Activated naive CD4-positive, alpha-beta T cell treated with anti-CD3 and anti-CD28 coated beads for 36 hours (primary cell): ENCODE measurements at regions not wholly inside any gene's neighbourhood (a gene's known extent, or its start where the extent isn't known, plus 50 kb on each side); places are given as distances from the start of the nearest gene placed in this dataset.
"Not testable (repeated sequence)": the region's sequence is repeated elsewhere in the genome, so short reads cannot be mapped to it uniquely, and the experiment has no call there.

Source experiments
- CTCF ChIA-PET: fragments of 350-600 bp; sonication (Branson Sonifier 250); formaldehyde crosslinking; loops from one replicate; lab custom pipeline; 2021; ENCODE audit warnings: antibody characterized with exemption; lab: Charles Lee
- DNase-seq: peaks from one replicate; pipeline ENCODE4 v3.0.0-alpha.2; 2020
- H3K27ac Mint-ChIP-seq: one replicate; pipeline ENCODE4 v1.8.0; 2021; ENCODE audit warnings: mild to moderate bottlenecking, mixed read lengths
- H3K27me3 Mint-ChIP-seq: one replicate; pipeline ENCODE4 v1.8.0; 2021; ENCODE audit warnings: low read depth, mixed read lengths
- H3K36me3 Mint-ChIP-seq: one replicate; pipeline ENCODE4 v1.8.0; 2021; ENCODE audit warnings: low read depth, mixed read lengths
- H3K4me1 Mint-ChIP-seq: one replicate; pipeline ENCODE4 v1.8.0; 2021; ENCODE audit warnings: low read depth, mixed read lengths
- H3K4me3 Mint-ChIP-seq: one replicate; pipeline ENCODE4 v1.8.0; 2021; ENCODE audit warnings: mild to moderate bottlenecking, moderate library complexity, mixed read lengths
- H3K9me3 Mint-ChIP-seq: one replicate; pipeline ENCODE4 v1.8.0; 2021; ENCODE audit warnings: mixed read lengths
- intact Hi-C: fragments of 100-400 bp; cut with micrococcal nuclease; formaldehyde crosslinking; loops from one replicate; pipeline ENCODE4 v1.15.1; 2023

DNA sequence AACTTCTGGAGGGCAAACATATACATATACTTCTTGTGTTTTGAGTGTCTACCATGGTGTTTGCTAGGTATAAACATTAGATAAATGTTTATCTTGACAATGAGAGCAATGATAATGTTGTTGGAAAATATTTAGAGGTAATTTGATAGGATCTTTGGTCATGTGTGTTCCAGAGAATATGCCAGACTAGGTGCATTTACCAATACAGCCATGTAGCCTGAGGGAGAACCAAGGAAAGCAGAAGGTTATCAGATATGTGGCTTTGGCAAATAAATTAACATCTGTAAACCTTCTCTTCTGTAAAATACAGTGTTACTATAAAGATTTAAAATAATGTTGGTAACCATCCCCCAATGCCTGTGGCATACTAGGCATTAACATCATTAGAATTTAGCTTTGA, 226.8 kb downstream of the C11orf87 start:
- CTCF ChIA-PET, result no interaction called here
- no peaks in the 10 kb centered on the region for H3K4me1 Mint-ChIP-seq
- H3K27ac Mint-ChIP-seq, result no peak overlapping the region
- H3K4me3 Mint-ChIP-seq, result no peak overlapping the region
- no peaks in the 10 kb centered on the region for H3K9me3 Mint-ChIP-seq
- no peaks in the 10 kb centered on the region for H3K27me3 Mint-ChIP-seq
- intact Hi-C loops, result no loop called here
- DNase-seq, result no peak
- H3K36me3 Mint-ChIP-seq, result no peaks in the 10 kb centered on the region

DNA sequence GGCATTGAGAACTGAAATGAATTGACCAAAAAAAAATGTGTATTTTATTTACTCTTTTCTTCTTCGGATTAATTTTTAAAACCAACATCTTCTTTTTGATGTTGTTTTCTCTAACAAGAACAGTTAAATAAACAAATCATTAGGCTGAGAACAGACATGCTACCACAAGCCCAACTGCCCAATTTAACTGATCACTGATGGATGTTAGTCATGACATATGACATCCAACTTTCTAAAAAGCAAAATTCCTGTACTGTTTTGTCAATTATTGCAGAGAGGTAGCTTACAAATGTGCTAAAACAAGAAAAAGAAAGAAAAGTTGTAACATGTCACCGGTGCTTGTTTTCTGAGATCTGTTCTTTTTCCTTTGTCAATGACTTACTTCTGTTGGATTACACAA, 232.1 kb downstream of the C11orf87 start:
- Mint-ChIP-seq H3K4me1 (no peaks in the 10 kb centered on the region), H3K36me3 (no peaks in the 10 kb centered on the region), H3K27me3 (no peaks in the 10 kb centered on the region), H3K9me3 (no peaks in the 10 kb centered on the region), H3K4me3 (no peak overlapping the region), H3K27ac (no peak overlapping the region)
- CTCF ChIA-PET, result no interaction called here
- DNase-seq, result no peak
- intact Hi-C loops, result no loop called here

DNA sequence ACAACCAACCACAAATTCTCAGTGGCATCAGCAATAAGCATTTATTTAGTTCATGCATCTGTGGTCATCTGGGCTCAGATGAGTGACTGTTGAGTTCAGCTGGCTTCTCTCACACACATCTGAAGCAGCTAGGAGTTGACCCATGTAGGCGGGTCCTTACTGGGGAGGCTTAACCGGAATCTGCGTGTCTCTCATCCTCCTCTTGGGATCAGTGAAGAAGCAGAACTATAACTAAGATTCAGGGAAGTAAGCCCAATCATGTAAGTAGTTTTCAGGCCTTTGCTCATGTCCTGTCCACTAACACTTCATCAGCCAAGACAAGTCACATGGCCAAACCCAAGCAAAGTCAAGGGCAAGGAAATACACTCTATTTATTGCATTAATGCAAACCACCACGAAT, 236.2 kb downstream of the C11orf87 start:
- DNase-seq, result no peak
- no peaks in the 10 kb centered on the region for H3K4me1 Mint-ChIP-seq
- CTCF ChIA-PET, result no interaction called here
- H3K36me3 Mint-ChIP-seq, result no peaks in the 10 kb centered on the region
- H3K9me3 Mint-ChIP-seq, result no peaks in the 10 kb centered on the region
- intact Hi-C loops, result no loop called here
- no peaks in the 10 kb centered on the region for H3K27me3 Mint-ChIP-seq
- H3K4me3 Mint-ChIP-seq, result no peak overlapping the region
- no peak overlapping the region for H3K27ac Mint-ChIP-seq

DNA sequence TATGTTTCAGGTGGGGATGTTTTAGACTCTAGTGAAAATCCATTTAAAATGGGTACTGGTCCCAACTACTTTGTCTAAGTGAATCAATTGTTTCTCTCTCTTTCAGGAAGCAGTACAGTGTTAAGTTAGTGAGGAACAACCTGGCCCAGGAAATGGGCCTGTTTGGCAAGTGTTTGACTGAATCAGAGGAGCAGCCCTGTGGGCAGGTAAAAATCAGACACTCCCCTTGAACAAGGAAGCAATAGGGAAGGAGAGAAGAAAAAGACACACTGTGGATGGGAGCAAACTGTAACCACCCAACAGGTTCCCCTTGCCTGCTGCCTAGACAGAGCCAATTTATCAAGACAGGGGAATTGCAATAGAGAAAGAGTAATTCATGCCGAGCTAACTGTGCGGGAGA, 245.7 kb downstream of the C11orf87 start:
- Mint-ChIP-seq H3K4me3 (no peak overlapping the region), H3K9me3 (peaks cover 7% of the 10 kb centered on the region), H3K27ac (no peak overlapping the region), H3K27me3 (no peaks in the 10 kb centered on the region), H3K4me1 (no peaks in the 10 kb centered on the region), H3K36me3 (no peaks in the 10 kb centered on the region)
- intact Hi-C loops, result no loop called here
- DNase-seq, result no peak
- CTCF ChIA-PET, result no interaction called here

DNA sequence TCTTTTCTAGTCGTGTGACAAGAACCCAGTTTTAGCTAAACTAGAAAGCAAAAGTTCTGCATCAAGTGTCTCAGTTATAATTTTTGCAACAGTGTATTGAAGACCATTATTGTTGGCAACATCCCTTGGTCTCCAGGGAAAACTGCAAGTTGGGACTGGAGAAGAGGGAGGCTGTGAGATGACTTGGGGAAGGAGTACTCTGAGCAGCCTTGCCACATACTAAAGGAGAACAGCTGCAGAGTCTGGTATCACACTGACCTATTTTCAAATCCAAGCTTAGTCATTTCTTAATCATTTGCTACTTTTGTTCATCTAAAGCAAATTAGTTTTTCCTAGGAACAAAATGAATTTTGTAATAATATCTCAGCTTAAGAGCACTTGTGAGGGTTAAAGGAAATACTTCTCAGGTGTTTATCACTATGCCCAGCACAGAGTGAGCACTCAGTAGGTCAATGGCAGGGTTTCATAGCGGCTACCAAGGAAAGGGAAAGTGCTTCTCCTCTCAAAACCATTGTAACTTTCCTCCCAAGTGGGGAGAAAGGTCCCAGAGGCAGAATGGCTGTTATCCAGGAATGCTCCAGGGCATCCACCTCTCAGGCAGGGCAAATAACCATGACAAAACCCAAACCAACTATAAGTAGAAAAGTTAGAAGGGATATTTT, 247.1 kb downstream of the C11orf87 start:
- Mint-ChIP-seq H3K36me3 (no peaks in the 10 kb centered on the region), H3K27me3 (no peaks in the 10 kb centered on the region), H3K9me3 (peaks cover 7% of the 10 kb centered on the region), H3K4me3 (no peak overlapping the region), H3K4me1 (no peaks in the 10 kb centered on the region), H3K27ac (no peak overlapping the region)
- intact Hi-C loops, result no loop called here
- CTCF ChIA-PET, result no interaction called here
- DNase-seq, result no peak

DNA sequence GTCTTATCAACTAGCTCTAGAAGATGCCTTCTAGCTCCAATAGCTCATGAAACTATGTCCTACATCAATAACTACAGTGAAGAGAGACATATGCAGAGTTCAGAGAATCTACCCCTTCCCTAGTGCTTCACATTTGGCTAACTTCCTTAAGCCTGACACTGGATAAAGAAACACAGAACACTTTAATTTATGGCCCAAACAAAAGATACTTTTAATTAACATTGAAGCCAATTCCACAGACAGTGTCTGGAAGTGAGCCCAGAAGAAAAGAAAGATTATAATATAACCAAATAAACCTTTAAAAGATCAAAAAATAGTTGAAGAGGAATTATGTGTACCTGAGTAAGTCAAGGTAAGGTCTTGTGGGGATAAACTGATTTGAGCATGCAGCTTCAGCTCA, 255.2 kb downstream of the C11orf87 start:
- Mint-ChIP-seq H3K9me3 (no peaks in the 10 kb centered on the region), H3K36me3 (no peaks in the 10 kb centered on the region), H3K4me1 (no peaks in the 10 kb centered on the region), H3K27me3 (no peaks in the 10 kb centered on the region), H3K27ac (no peak overlapping the region), H3K4me3 (no peak overlapping the region)
- DNase-seq, result no peak
- CTCF ChIA-PET, result no interaction called here
- intact Hi-C loops, result no loop called here

DNA sequence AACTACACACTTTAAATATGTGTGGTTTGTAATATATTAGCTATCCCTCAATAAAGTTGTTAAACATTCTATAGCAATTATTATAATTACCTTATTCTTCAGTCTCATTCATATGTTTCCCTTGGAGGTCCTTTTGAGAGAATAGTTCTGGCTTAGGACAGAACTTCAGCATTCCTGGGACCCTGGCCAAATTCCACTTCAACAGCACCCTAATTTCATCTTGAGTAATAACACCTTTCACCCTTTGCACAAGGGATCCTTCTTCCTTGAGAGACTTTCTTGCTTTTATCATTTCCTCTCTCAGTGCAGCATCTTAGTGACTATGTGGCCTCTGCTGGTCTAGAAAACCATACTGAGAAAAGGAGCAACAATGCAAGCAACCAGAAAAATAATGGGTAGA, 255.9 kb downstream of the C11orf87 start:
- DNase-seq, result no peak
- Mint-ChIP-seq H3K4me3 (no peak overlapping the region), H3K9me3 (no peaks in the 10 kb centered on the region), H3K4me1 (no peaks in the 10 kb centered on the region), H3K27me3 (no peaks in the 10 kb centered on the region), H3K27ac (no peak overlapping the region), H3K36me3 (no peaks in the 10 kb centered on the region)
- CTCF ChIA-PET, result no interaction called here
- intact Hi-C loops, result no loop called here

DNA sequence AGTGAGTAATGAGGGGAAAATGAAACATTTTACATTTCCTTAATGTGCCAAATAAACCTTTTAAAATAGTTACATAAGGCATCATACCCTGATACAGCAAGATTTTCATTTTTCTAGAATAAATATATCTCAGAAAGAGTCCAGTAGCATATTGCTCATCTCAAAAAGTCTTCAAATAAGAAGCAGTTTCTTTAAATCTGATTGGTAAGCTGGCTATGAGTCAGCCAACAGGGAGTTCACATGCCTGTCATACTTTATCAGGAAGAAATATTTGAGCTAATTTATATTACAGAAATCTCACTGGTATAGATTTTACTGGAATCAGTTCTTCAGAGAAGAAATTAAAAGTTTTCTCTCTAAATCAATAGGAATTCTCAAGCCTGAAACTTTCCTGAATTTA, 258.1 kb downstream of the C11orf87 start:
- Mint-ChIP-seq H3K4me1 (no peaks in the 10 kb centered on the region), H3K9me3 (no peaks in the 10 kb centered on the region), H3K27ac (no peak overlapping the region)

DNA sequence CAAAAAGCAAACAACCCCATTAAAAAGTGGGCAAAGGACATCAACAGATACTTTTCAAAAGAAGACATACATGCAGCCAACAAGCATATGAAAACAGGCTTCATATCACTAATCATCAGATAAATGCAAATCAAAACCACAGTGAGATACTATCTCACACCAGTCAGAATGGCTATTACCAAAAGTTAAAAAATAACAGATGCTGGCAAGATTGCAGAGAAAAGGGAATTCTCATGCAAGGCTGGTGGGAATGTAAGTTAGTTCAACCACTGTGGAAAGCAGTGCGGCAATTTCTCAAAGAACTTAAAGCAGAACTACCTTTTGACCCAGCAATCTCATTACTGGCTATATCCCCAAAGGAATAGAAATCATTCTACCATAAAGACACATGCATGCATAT, 260.8 kb downstream of the C11orf87 start:
- DNase-seq, intact Hi-C loops, H3K9me3 Mint-ChIP-seq, H3K36me3 Mint-ChIP-seq, H3K27ac Mint-ChIP-seq, H3K4me3 Mint-ChIP-seq, H3K4me1 Mint-ChIP-seq, H3K27me3 Mint-ChIP-seq: not testable (repeated sequence)
- CTCF ChIA-PET, result interaction anchor here (1.0 kb wide), 1 partner anchor 9 kb away, joined by 3 read pairs; no protein-coding TSS in a partner anchor

More for the DNA sequence above, 258.1 kb downstream of the C11orf87 start:
- intact Hi-C loops, result no loop called here
- DNase-seq, result no peak
- H3K36me3 Mint-ChIP-seq, result no peaks in the 10 kb centered on the region
- no peak overlapping the region for H3K4me3 Mint-ChIP-seq
- CTCF ChIA-PET, result interaction anchor here (0.5 kb wide), 1 partner anchor 791 kb away, joined by 4 read pairs; no protein-coding TSS in a partner anchor
- no peaks in the 10 kb centered on the region for H3K27me3 Mint-ChIP-seq

DNA sequence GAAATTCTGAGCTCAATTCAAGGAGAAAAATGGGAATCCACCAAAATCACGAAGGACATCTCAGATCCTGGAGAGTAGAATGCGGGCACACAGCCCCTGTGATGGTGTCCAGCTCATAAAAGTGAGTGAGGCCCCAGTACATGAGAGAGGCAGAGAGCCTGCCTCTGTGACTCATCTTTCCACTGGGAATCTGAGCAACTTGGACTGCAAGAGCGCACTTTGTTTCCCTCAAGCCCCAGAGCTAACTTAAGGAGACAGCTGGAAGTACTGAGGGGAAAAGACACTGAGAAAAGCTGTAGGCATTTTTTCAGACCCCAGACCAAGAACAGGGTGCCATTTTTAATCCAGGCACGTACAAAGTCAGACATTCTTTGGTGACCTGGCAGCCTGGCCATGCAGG, 273.7 kb downstream of the C11orf87 start:
- CTCF ChIA-PET, result no interaction called here
- Mint-ChIP-seq H3K4me1 (no peaks in the 10 kb centered on the region), H3K36me3 (no peaks in the 10 kb centered on the region), H3K4me3 (no peak overlapping the region), H3K9me3 (peaks cover 19% of the 10 kb centered on the region), H3K27ac (no peak overlapping the region), H3K27me3 (no peaks in the 10 kb centered on the region)
- intact Hi-C loops, result no loop called here
- DNase-seq, result no peak

DNA sequence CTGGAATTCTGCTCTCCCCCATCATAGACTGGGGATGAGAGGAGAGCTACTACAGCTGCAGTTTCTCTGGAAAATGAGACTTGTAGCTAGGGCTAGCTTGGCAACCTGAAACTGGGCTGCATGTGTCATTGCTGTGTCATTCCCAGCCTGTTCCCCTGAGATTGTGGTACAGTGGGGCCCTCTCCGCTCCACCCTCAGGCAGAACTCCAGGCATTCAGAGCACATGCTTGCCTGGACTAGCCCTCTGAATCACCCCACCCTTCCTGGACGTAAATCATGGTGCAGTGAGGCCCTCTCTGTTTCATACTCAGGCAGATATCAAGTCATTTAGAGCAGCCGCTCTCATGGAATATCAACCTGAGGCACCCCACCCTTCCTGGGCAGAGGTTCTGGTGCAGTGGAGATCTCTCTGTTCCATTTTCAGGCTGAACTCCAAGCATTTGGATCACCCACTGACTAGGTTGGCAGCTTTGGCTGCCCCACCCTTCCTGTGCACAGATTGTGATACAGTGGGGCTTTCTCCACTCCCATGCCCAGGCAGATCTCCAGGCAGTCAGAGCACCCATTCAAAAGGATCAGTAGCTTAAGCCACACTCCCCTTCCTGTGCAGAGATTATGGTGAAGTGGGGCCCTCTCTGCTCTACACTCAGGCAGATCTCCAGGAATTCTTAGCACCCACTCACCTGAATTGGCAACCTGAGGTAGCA, 274.4 kb downstream of the C11orf87 start:
- Mint-ChIP-seq H3K4me1 (no peaks in the 10 kb centered on the region), H3K4me3 (no peak overlapping the region), H3K36me3 (no peaks in the 10 kb centered on the region), H3K27ac (no peak overlapping the region), H3K27me3 (no peaks in the 10 kb centered on the region), H3K9me3 (peaks cover 19% of the 10 kb centered on the region)
- intact Hi-C loops, result no loop called here
- no peak for DNase-seq
- CTCF ChIA-PET, result no interaction called here

DNA sequence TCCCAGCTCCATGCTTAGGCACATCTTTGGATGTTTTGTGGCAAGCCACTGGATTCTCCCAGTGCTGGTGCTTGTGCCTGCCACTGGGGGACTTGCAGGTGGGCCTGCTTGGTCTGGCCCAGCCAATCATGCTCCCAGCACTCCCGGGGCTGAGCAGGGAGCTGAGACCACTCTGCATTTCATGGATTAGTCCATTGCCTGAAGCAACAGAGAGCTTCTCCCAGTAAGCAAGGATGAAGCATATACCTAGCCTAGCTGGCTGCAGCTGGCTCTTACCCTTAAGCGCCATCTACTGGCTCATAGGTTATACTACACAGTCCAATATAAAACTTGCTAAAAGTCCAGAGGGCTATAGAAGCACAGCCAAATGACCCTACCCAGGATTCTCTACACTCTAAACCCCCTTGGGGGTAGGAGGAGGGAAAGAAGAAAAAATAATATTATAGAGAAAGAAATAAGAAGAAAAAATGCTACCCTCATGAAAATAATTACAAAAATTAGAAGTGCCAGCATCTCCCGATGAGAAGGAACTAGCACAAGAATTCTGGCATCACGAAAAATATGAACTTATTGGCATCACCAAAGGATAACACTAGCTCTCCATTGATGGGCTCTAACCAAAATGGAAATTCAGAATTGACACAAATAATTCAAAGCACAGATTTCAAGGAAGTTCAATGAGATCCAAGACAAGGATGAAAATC, 275.3 kb downstream of the C11orf87 start:
- no peak overlapping the region for H3K4me3 Mint-ChIP-seq
- H3K4me1 Mint-ChIP-seq, result no peaks in the 10 kb centered on the region
- no peak overlapping the region for H3K27ac Mint-ChIP-seq
- no peaks in the 10 kb centered on the region for H3K36me3 Mint-ChIP-seq
- intact Hi-C loops, result no loop called here
- DNase-seq, result peak; percentile 8
- CTCF ChIA-PET, result interaction anchor here (0.7 to 1.5 kb wide), 3 partner anchors 12 to 185 kb away, joined by 3 read pairs; no protein-coding TSS in a partner anchor
- no peaks in the 10 kb centered on the region for H3K27me3 Mint-ChIP-seq
- peaks cover 19% of the 10 kb centered on the region for H3K9me3 Mint-ChIP-seq
